AG04450 (cell line): ENCODE measurements at regions not wholly inside any gene's neighbourhood (a gene's known extent, or its start where the extent isn't known, plus 50 kb on each side); places are given as distances from the start of the nearest gene placed in this dataset.

Experiments used
- CTCF ChIA-PET: fragments of 300-600, 350-600 bp; formaldehyde crosslinking; extraction: SDS; loops from one replicate; lab custom pipeline; 2022; ENCODE audit warnings: antibody characterized with exemption, inconsistent platforms; lab: Charles Lee
- POLR2A ChIA-PET: fragments of 350-600 bp; formaldehyde crosslinking; extraction: SDS; loops from one replicate; lab custom pipeline; 2021; ENCODE audit warnings: antibody characterized with exemption, inconsistent platforms; lab: Yijun Ruan, JAX
- DNase-seq: peaks from one replicate; pipeline ENCODE4 v3.0.0-alpha.2; 2011; ENCODE audit warnings: low read depth, low spot score
- H3K27ac ChIP-seq: one replicate; pipeline ENCODE4 v1.5.1; 2012; ENCODE audit warnings: low read depth, low read length, control low read depth
- H3K27me3 ChIP-seq: one replicate; pipeline ENCODE4 v1.6.0; 2012; ENCODE audit warnings: low read length; ENCODE audit not compliant: control insufficient read depth, insufficient read depth
- H3K4me3 ChIP-seq: 2 replicates; pipeline ENCODE4 v1.5.1; 2011; ENCODE audit warnings: mild to moderate bottlenecking, low read depth, low read length, control low read depth
- H3K9me3 ChIP-seq: 2 replicates; pipeline ENCODE4 v1.5.1; 2012; ENCODE audit warnings: low read length; ENCODE audit not compliant: control insufficient read depth, insufficient read depth
- CTCF ChIP-seq: IDR thresholded peaks from 2 replicates; pipeline ENCODE4 v1.5.1; 2011; ENCODE audit warnings: low read depth, low read length, control low read depth, inconsistent platforms

GRCh38 chr5:121752149-121752548, 99.5 kb upstream of the FTMT start:
- no peak overlapping the region for H3K4me3 ChIP-seq
- H3K27me3 ChIP-seq: no peaks in the 10 kb centered on the region
- no peak for TF ChIP-seq CTCF
- H3K9me3 ChIP-seq: no peaks in the 10 kb centered on the region
- no peak overlapping the region for H3K27ac ChIP-seq
- POLR2A ChIA-PET: no interaction called here
- CTCF ChIA-PET: interaction anchor here (0.5 kb wide), 1 partner anchor 47 kb away, joined by 3 read pairs; no protein-coding TSS in a partner anchor
- no peak for DNase-seq

- no peak overlapping the region for H3K27ac ChIP-seq
- DNase-seq: no peak
- no peak for TF ChIP-seq CTCF
- POLR2A ChIA-PET: no interaction called here
- CTCF ChIA-PET: interaction anchor here (0.7 kb wide), 1 partner anchor 7 kb away, joined by 4 read pairs; no protein-coding TSS in a partner anchor
- H3K4me3 ChIP-seq: no peak overlapping the region
- H3K27me3 ChIP-seq: no peaks in the 10 kb centered on the region
- H3K9me3 ChIP-seq: no peaks in the 10 kb centered on the region
Observed at GRCh38 chr5:121755266-121755665, 96.4 kb upstream of the FTMT start.

GRCh38 chr5:121757753-121758152, 93.9 kb upstream of the FTMT start:
- CTCF ChIA-PET: no interaction called here
- H3K27ac ChIP-seq: no peak overlapping the region
- H3K9me3 ChIP-seq: no peaks in the 10 kb centered on the region
- no peak for TF ChIP-seq CTCF
- POLR2A ChIA-PET: no interaction called here
- no peak overlapping the region for H3K4me3 ChIP-seq
- H3K27me3 ChIP-seq: no peaks in the 10 kb centered on the region
- no peak for DNase-seq

GRCh38 chr5:121758615-121759014, 93.1 kb upstream of the FTMT start:
- CTCF ChIA-PET: no interaction called here
- POLR2A ChIA-PET: no interaction called here
- TF ChIP-seq CTCF: no peak

GRCh38 chr5:121762426-121762825, 89.3 kb upstream of the FTMT start:
- H3K27ac ChIP-seq: no peak overlapping the region
- ChIA-PET CTCF (interaction anchor here (0.5 kb wide), 1 partner anchor 7 kb away, joined by 4 read pairs; no protein-coding TSS in a partner anchor), POLR2A (no interaction called here)
- H3K9me3 ChIP-seq: no peaks in the 10 kb centered on the region
- DNase-seq: no peak
- H3K27me3 ChIP-seq: no peaks in the 10 kb centered on the region
- H3K4me3 ChIP-seq: no peak overlapping the region
- no peak for TF ChIP-seq CTCF

More at GRCh38 chr5:121758615-121759014, 93.1 kb upstream of the FTMT start:
- DNase-seq: no peak
- no peak overlapping the region for H3K4me3 ChIP-seq
- no peak overlapping the region for H3K27ac ChIP-seq
- H3K27me3 ChIP-seq: no peaks in the 10 kb centered on the region
- no peaks in the 10 kb centered on the region for H3K9me3 ChIP-seq
